Epidermal melanocyte (primary cell): ENCODE measurements at regions not wholly inside any gene's neighbourhood (a gene's known extent, or its start where the extent isn't known, plus 50 kb on each side); places are given as distances from the start of the nearest gene placed in this dataset.
"Not testable (repeated sequence)": the region's sequence is repeated elsewhere in the genome, so short reads cannot be mapped to it uniquely, and the experiment has no call there.

Source experiments
- DNase-seq: peaks from one replicate; pipeline ENCODE4 v3.0.0; 2011; ENCODE audit warnings: low spot score; ENCODE audit not compliant: insufficient read length

GRCh38 chr2:219726916-219727315 is 99.5 kb downstream of the SLC4A3 start:
- DNase-seq = no peak

- DNase-seq = no peak
Observed at GRCh38 chr2:219727771-219728429, 100.5 kb downstream of the SLC4A3 start.

GRCh38 chr2:219728991-219729487 is 101.6 kb downstream of the SLC4A3 start:
- DNase-seq = no peak

GRCh38 chr2:219731173-219731572 is 103.7 kb downstream of the SLC4A3 start:
- DNase-seq = no peak

- no peak for DNase-seq
Observed at GRCh38 chr2:219733106-219733505, 105.7 kb downstream of the SLC4A3 start.

GRCh38 chr2:219733746-219734145 is 106.3 kb downstream of the SLC4A3 start:
- DNase-seq = no peak

GRCh38 chr2:219736209-219736608 is 108.8 kb downstream of the SLC4A3 start:
- DNase-seq = peak; percentile 79

- DNase-seq = no peak
Observed at GRCh38 chr2:219737270-219737691, 109.9 kb downstream of the SLC4A3 start.

GRCh38 chr2:219739066-219739465 is 111.6 kb downstream of the SLC4A3 start:
- no peak for DNase-seq

GRCh38 chr2:219739866-219740440 is 112.5 kb downstream of the SLC4A3 start:
- DNase-seq = no peak

GRCh38 chr2:219743548-219743947 is 116.1 kb downstream of the SLC4A3 start:
- DNase-seq = no peak

- no peak for DNase-seq
Observed at GRCh38 chr2:219744066-219744465, 116.6 kb downstream of the SLC4A3 start.

GRCh38 chr2:219744600-219744999 is 117.2 kb downstream of the SLC4A3 start:
- no peak for DNase-seq

- DNase-seq = no peak
Observed at GRCh38 chr2:219747637-219748036, 120.2 kb downstream of the SLC4A3 start.

GRCh38 chr2:219748671-219749570 is 121.5 kb downstream of the SLC4A3 start:
- no peak for DNase-seq

- not testable (repeated sequence) for DNase-seq
Observed at GRCh38 chr2:219751121-219751520, 123.7 kb downstream of the SLC4A3 start.

- DNase-seq = no peak
Observed at GRCh38 chr2:219752726-219753125, 125.3 kb downstream of the SLC4A3 start.

GRCh38 chr2:219758907-219759680 is 131.7 kb downstream of the SLC4A3 start:
- no peak for DNase-seq

- DNase-seq = no peak
Observed at GRCh38 chr2:219759801-219760200, 132.4 kb downstream of the SLC4A3 start.

- no peak for DNase-seq
Observed at GRCh38 chr2:219765231-219765911, 137.9 kb downstream of the SLC4A3 start.

GRCh38 chr2:219766658-219767057 is 139.2 kb downstream of the SLC4A3 start:
- DNase-seq = no peak
